HEK293 (cell line): ENCODE measurements at regions not wholly inside any gene's neighbourhood (a gene's known extent, or its start where the extent isn't known, plus 50 kb on each side); places are given as distances from the start of the nearest gene placed in this dataset.

ENCODE experiments used
- CTCF ChIA-PET: fragments of 350-600 bp; formaldehyde crosslinking; extraction: SDS; loops from one replicate; lab custom pipeline; 2021; ENCODE audit warnings: antibody characterized with exemption; lab: Yijun Ruan, JAX
- POLR2A ChIA-PET: fragments of 300-600 bp; formaldehyde crosslinking; extraction: SDS; loops from one replicate; lab custom pipeline; 2020; ENCODE audit warnings: antibody characterized with exemption, inconsistent platforms; lab: Yijun Ruan, JAX
- H3K27ac ChIP-seq: fragments of 200-500 bp; sonication (Bioruptor generic); 2 replicates; pipeline ENCODE4 v1.5.1; 2014; ENCODE audit warnings: low read depth, low read length, control low read depth, inconsistent platforms; ENCODE audit errors: extremely low read depth
- H3K36me3 ChIP-seq, 2 experiments: fragments of 200-500 bp in 1 of 2; sonication (Bioruptor generic) in 1 of 2; 1 replicate in 1 of 2; 2 replicates in 1 of 2; pipeline ENCODE4 v1.5.1; 2014 to 2017; ENCODE audit warnings: inconsistent platforms in 2 of 2, low read length in 2 of 2; ENCODE audit not compliant: control insufficient read depth in 2 of 2, insufficient read depth in 1 of 2
- H3K4me1 ChIP-seq: fragments of 200-500 bp; sonication (Bioruptor generic); 2 replicates; pipeline ENCODE4 v1.5.1; 2014; ENCODE audit warnings: mild to moderate bottlenecking, low read length, inconsistent platforms; ENCODE audit not compliant: control insufficient read depth, insufficient read depth
- H3K4me3 ChIP-seq: 2 replicates; pipeline ENCODE4 v1.5.1; 2011; ENCODE audit warnings: low read depth, mild to moderate bottlenecking, control low read depth, low read length, moderate library complexity
- H3K9me3 ChIP-seq: fragments of 200-500 bp; sonication (Bioruptor generic); 2 replicates; pipeline ENCODE4 v1.5.1; 2014; ENCODE audit warnings: low read depth, low read length, inconsistent platforms; ENCODE audit not compliant: control insufficient read depth, insufficient read depth
- BCL11A ChIP-seq: fragments of 450-650 bp; formaldehyde crosslinking; IDR thresholded peaks from 2 replicates; pipeline ENCODE4 v1.5.1; 2016; ENCODE audit warnings: low read depth, missing biosample characterization, missing genetic modification characterization
- HOXA7 ChIP-seq: sonication (generic); formaldehyde crosslinking; IDR thresholded peaks from 2 replicates; pipeline ENCODE4 v1.8.1; 2022; ENCODE audit warnings: missing genetic modification reagents, borderline replicate concordance
- KLF7 ChIP-seq: fragments of 450-650 bp; formaldehyde crosslinking; IDR thresholded peaks from 2 replicates; pipeline ENCODE4 v1.5.1; 2016; ENCODE audit warnings: missing biosample characterization, missing genetic modification characterization, borderline replicate concordance
- REPIN1 ChIP-seq: fragments of 450-650 bp; formaldehyde crosslinking; IDR thresholded peaks from 2 replicates; pipeline ENCODE4 v1.5.1; 2017; ENCODE audit warnings: missing biosample characterization, missing genetic modification characterization, low read depth
- ZBTB7A ChIP-seq: fragments of 450-650 bp; formaldehyde crosslinking; IDR thresholded peaks from 2 replicates; pipeline ENCODE4 v1.5.1; 2016; ENCODE audit warnings: low read depth, missing biosample characterization, missing genetic modification characterization
- ZFP3 ChIP-seq: fragments of 450-650 bp; formaldehyde crosslinking; IDR thresholded peaks from 2 replicates; pipeline ENCODE4 v1.5.1; 2016; ENCODE audit warnings: low read depth, missing biosample characterization, missing genetic modification characterization
- ZFP37 ChIP-seq: fragments of 450-650 bp; formaldehyde crosslinking; IDR thresholded peaks from 2 replicates; pipeline ENCODE4 v1.5.1; 2016; ENCODE audit warnings: missing biosample characterization, missing genetic modification characterization
- ZNF10 ChIP-seq: fragments of 450-650 bp; formaldehyde crosslinking; IDR thresholded peaks from 2 replicates; pipeline ENCODE4 v1.5.1; 2017; ENCODE audit warnings: missing biosample characterization, missing genetic modification characterization
- ZNF146 ChIP-seq: fragments of 450-650 bp; formaldehyde crosslinking; IDR thresholded peaks from 2 replicates; pipeline ENCODE4 v1.5.1; 2016; ENCODE audit warnings: missing biosample characterization, missing genetic modification characterization
- ZNF184 ChIP-seq: fragments of 450-650 bp; IDR thresholded peaks from 2 replicates; pipeline ENCODE4 v1.5.1; 2018; ENCODE audit warnings: missing biosample characterization, mild to moderate bottlenecking, missing genetic modification characterization
- ZNF23 ChIP-seq: fragments of 450-650 bp; formaldehyde crosslinking; IDR thresholded peaks from 2 replicates; pipeline ENCODE4 v1.5.1; 2016; ENCODE audit warnings: missing biosample characterization, missing genetic modification characterization, borderline replicate concordance
- ZNF302 ChIP-seq: fragments of 450-650 bp; formaldehyde crosslinking; IDR thresholded peaks from 2 replicates; pipeline ENCODE4 v1.5.1; 2016; ENCODE audit warnings: missing biosample characterization, missing genetic modification characterization, low read depth
- ZNF423 ChIP-seq: fragments of 450-650 bp; formaldehyde crosslinking; IDR thresholded peaks from 2 replicates; pipeline ENCODE4 v1.5.1; 2016; ENCODE audit warnings: missing biosample characterization, missing genetic modification characterization
- ZNF549 ChIP-seq: fragments of 450-650 bp; IDR thresholded peaks from 2 replicates; pipeline ENCODE4 v1.5.1; 2018; ENCODE audit warnings: missing biosample characterization, missing genetic modification characterization, mild to moderate bottlenecking, inconsistent platforms, moderate library complexity
- ZNF561 ChIP-seq: fragments of 450-650 bp; IDR thresholded peaks from 2 replicates; pipeline ENCODE4 v1.5.1; 2018; ENCODE audit warnings: missing biosample characterization, missing genetic modification characterization, borderline replicate concordance
- ZNF626 ChIP-seq: fragments of 450-650 bp; sonication (Bioruptor Pico); formaldehyde crosslinking; IDR thresholded peaks from 2 replicates; pipeline ENCODE4 v1.5.1; 2018; ENCODE audit warnings: missing biosample characterization, missing genetic modification characterization, inconsistent platforms
- ZNF654 ChIP-seq: fragments of 450-650 bp; formaldehyde crosslinking; IDR thresholded peaks from 2 replicates; pipeline ENCODE4 v1.5.1; 2016; ENCODE audit warnings: low read depth, missing biosample characterization, missing genetic modification characterization
- ZNF660 ChIP-seq: fragments of 450-650 bp; IDR thresholded peaks from 2 replicates; pipeline ENCODE4 v1.5.1; 2018; ENCODE audit warnings: missing biosample characterization, mild to moderate bottlenecking, missing genetic modification characterization
- TF ChIP-seq, protein P1 (sequence below): fragments of 450-650 bp; formaldehyde crosslinking; IDR thresholded peaks from 2 replicates; pipeline ENCODE4 v1.5.1; 2016; ENCODE audit warnings: missing biosample characterization, missing genetic modification characterization
- TF ChIP-seq, protein P2 (sequence below): fragments of 450-650 bp; formaldehyde crosslinking; IDR thresholded peaks from 2 replicates; pipeline ENCODE4 v1.5.1; 2016; ENCODE audit warnings: missing biosample characterization, missing genetic modification characterization
- TF ChIP-seq, protein P3 (sequence below): fragments of 450-650 bp; formaldehyde crosslinking; IDR thresholded peaks from 2 replicates; pipeline ENCODE4 v1.5.1; 2016; ENCODE audit warnings: missing biosample characterization, missing genetic modification characterization
- TF ChIP-seq, protein P4 (sequence below): fragments of 450-650 bp; formaldehyde crosslinking; IDR thresholded peaks from 2 replicates; pipeline ENCODE4 v1.5.1; 2016; ENCODE audit warnings: missing biosample characterization, missing genetic modification characterization, borderline replicate concordance

GRCh38 chr7:46741938-46742540 is 821.0 kb upstream of the IGFBP3 start:
- Histone ChIP-seq H3K36me3 (no peaks in the 10 kb centered on the region), H3K4me1 (no peaks in the 10 kb centered on the region; the same call in 1 of the 2 replicates), H3K27ac (no peak overlapping the region), H3K9me3 (no peaks in the 10 kb centered on the region), H3K4me3 (no peak overlapping the region)
- POLR2A ChIA-PET, result no interaction called here
- TF ChIP-seq ZNF184 (no peak), ZNF549 (tag by site-specific recombination) (no peak), ZBTB7A (tag by site-specific recombination) (no peak), ZFP3 (no peak), ZNF654 (tag by site-specific recombination) (no peak), ZNF146 (no peak), ZNF626 (tag by site-specific recombination) (no peak), KLF7 (tag by site-specific recombination) (no peak), ZNF561 (tag by site-specific recombination) (no peak), ZNF302 (tag by site-specific recombination) (no peak), REPIN1 (no peak)
- TF ChIP-seq, protein P1, sequence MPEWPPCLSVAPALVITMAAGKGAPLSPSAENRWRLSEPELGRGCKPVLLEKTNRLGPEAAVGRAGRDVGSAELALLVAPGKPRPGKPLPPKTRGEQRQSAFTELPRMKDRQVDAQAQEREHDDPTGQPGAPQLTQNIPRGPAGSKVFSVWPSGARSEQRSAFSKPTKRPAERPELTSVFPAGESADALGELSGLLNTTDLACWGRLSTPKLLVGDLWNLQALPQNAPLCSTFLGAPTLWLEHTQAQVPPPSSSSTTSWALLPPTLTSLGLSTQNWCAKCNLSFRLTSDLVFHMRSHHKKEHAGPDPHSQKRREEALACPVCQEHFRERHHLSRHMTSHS, result no peak
- TF ChIP-seq, protein P2, sequence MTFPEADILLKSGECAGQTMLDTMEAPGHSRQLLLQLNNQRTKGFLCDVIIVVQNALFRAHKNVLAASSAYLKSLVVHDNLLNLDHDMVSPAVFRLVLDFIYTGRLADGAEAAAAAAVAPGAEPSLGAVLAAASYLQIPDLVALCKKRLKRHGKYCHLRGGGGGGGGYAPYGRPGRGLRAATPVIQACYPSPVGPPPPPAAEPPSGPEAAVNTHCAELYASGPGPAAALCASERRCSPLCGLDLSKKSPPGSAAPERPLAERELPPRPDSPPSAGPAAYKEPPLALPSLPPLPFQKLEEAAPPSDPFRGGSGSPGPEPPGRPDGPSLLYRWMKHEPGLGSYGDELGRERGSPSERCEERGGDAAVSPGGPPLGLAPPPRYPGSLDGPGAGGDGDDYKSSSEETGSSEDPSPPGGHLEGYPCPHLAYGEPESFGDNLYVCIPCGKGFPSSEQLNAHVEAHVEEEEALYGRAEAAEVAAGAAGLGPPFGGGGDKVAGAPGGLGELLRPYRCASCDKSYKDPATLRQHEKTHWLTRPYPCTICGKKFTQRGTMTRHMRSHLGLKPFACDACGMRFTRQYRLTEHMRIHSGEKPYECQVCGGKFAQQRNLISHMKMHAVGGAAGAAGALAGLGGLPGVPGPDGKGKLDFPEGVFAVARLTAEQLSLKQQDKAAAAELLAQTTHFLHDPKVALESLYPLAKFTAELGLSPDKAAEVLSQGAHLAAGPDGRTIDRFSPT (tag by site-specific recombination), result no peak
- CTCF ChIA-PET, result no interaction called here

DNA sequence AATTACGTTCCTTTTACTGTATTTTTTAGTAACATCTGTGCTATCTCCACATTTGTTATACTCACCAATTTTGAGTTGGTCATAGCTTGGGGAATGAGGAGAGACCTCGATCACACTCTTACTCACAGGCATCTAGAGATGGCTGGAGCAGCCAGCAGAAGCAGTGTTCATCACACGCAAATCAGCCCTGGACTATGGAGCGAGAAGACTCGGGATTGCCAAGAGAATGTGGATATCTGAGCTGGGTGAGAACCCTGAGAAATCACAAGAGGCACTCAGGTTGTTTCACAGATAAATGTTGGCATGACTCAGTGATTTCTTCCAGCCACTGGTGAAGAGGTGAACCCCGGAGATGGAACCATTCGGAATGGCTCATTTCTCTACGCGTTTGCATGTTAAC is 820.1 kb upstream of the IGFBP3 start:
- TF ChIP-seq ZNF23 (no peak), ZNF660 (tag by site-specific recombination) (no peak), ZFP37 (no peak), HOXA7 (CRISPR knock-in tag) (no peak), ZNF10 (tag by site-specific recombination) (no peak), BCL11A (tag by site-specific recombination) (no peak), ZNF423 (no peak)
- TF ChIP-seq, protein P3, sequence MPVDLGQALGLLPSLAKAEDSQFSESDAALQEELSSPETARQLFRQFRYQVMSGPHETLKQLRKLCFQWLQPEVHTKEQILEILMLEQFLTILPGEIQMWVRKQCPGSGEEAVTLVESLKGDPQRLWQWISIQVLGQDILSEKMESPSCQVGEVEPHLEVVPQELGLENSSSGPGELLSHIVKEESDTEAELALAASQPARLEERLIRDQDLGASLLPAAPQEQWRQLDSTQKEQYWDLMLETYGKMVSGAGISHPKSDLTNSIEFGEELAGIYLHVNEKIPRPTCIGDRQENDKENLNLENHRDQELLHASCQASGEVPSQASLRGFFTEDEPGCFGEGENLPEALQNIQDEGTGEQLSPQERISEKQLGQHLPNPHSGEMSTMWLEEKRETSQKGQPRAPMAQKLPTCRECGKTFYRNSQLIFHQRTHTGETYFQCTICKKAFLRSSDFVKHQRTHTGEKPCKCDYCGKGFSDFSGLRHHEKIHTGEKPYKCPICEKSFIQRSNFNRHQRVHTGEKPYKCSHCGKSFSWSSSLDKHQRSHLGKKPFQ, result no peak
- TF ChIP-seq, protein P4, sequence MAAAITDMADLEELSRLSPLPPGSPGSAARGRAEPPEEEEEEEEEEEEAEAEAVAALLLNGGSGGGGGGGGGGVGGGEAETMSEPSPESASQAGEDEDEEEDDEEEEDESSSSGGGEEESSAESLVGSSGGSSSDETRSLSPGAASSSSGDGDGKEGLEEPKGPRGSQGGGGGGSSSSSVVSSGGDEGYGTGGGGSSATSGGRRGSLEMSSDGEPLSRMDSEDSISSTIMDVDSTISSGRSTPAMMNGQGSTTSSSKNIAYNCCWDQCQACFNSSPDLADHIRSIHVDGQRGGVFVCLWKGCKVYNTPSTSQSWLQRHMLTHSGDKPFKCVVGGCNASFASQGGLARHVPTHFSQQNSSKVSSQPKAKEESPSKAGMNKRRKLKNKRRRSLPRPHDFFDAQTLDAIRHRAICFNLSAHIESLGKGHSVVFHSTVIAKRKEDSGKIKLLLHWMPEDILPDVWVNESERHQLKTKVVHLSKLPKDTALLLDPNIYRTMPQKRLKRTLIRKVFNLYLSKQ, result no peak
- TF ChIP-seq, protein P2 (tag by site-specific recombination), result no peak
- no peaks in the 10 kb centered on the region for H3K4me1 ChIP-seq
- CTCF ChIA-PET, result no interaction called here
- POLR2A ChIA-PET, result no interaction called here
- no peak overlapping the region for H3K4me3 ChIP-seq
- no peaks in the 10 kb centered on the region for H3K36me3 ChIP-seq
- H3K27ac ChIP-seq, result no peak overlapping the region
- H3K9me3 ChIP-seq, result no peaks in the 10 kb centered on the region
